CD4-positive, alpha-beta T cell treated with Interleukin-10 for 1 hour (primary cell): ENCODE measurements at regions not wholly inside any gene's neighbourhood (a gene's known extent, or its start where the extent isn't known, plus 50 kb on each side); places are given as distances from the start of the nearest gene placed in this dataset.
"Not testable (repeated sequence)": the region's sequence is repeated elsewhere in the genome, so short reads cannot be mapped to it uniquely, and the experiment has no call there.

Experiments
- DNase-seq: peaks from one replicate; pipeline ENCODE4 v3.0.0-alpha.2; 2020

DNA sequence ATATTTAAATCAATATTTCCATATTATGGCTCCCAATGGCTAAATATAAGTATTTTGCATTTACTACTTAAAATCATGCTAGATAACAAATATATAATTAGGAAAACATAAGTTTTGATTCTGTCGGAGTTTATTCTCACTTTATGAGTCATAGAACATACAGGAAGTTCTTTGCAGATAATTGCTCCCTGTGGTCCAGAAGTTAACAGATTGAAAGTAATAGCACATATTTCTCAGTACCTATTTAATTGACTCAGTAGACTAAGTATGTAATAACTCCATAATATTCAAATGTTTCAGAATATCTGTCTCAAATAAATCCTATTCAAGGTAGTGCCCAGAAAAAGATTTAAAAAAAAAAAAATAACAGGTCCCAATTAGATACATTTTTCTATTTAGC lies 806.0 kb upstream of the ATXN7L3B start:
- no peak for DNase-seq

- no peak for DNase-seq
Measured at GRCh38 chr12:73769337-73769736, 768.3 kb upstream of the ATXN7L3B start.

DNA sequence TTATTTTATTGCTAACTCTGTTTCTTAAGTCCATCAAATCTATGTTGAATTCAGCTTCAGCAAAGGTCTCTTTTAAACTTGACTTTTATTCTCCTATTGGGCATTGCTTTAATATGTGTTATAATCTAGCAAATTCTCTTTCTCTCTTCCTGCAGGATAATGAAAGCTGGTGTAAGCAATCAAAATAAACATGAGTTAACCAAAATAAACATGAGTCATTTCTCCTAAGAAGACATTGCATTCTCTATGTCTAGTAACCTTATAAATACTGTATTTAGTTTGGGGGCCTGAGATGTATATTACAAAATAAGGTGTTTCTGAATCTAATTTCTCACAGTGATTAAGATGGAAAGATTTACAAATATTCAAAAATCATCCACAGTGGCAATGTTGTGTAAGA lies 739.1 kb upstream of the ATXN7L3B start:
- no peak for DNase-seq

DNA sequence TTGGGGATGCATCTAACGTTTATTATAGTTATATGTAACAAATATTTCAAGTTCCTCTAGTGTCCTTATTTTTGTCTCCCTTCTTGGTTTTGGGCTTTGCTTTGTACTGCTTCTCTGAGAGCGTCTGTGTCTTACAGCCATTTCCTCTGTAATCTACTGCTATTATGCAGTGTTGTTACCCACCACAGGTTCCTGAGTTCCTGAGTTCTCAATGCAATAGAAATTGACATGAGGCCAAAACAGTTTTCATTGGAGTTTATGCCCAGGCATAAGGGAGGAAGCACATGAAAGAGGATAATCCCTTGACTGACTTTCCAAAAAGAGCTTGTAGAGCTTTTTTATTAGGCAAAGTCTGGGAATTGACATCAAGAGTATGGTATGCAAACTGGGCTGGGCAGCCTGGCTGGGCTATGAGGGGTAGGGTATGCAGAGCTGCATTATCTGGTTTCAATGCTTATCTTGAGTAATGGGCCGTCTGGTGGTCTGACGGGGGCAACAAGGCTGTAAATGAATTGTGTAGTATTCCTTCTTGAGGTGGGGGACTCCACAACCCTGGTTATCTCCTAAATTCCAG lies 722.5 kb upstream of the ATXN7L3B start:
- no peak for DNase-seq

DNA sequence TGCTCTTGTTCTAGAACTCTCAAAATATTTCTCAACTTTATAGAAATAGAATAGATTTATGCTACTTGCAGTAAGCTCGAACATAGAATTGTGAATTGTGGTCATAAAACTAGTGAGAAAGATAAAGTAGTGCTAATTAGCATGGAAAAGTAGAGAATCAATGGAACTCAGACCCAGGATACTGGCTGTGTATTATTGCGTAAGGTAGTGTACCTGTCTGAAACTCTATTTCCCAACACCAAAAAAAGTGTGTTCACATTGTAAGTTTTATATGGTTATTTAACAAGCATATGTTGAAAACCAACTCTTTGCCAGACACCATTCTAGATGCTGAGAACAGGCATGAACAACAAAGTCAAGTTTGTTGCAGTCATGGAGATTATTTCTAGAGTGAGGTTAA lies 720.5 kb upstream of the ATXN7L3B start:
- DNase-seq = no peak

GRCh38 chr12:73833746-73834145 lies 703.9 kb upstream of the ATXN7L3B start:
- DNase-seq = no peak

- DNase-seq = no peak
Measured at GRCh38 chr12:73841963-73842362, 695.7 kb upstream of the ATXN7L3B start.

DNA sequence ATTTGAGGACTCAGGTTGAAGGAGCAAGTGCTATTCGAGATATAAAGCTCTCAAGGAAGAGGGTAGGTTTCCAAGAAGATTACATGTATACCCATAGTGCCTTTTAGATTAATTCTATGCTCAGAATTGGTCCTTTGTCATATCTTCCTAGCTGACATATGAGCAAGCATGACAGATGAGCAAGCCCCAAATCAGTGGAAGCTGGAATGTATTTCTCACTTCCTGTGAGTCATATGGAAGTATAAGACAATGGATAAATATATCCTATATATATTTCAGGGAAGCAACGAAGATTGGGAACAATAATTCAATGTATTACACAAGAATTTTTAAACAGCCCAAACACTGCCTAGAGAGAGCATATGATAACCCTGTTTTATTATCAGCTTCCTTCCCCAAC lies 674.1 kb upstream of the ATXN7L3B start:
- no peak for DNase-seq

DNA sequence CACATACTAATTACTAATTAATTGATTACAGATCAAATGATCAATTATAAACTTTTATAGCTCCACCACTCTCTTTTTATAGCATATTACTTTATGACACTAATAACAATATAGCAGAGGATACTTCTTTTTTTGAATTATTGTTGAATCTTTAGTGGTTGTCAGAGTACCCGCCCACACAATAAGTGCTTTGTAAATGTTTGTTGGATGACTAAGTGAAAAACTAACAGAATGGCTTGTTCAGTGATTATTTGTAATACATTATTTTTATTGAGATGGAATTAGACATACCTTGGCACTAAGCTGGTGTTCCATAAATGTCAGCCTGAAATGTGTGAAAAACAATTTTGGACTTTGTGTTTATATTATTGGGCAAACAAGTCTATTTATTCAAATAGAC lies 670.5 kb upstream of the ATXN7L3B start:
- no peak for DNase-seq

DNA sequence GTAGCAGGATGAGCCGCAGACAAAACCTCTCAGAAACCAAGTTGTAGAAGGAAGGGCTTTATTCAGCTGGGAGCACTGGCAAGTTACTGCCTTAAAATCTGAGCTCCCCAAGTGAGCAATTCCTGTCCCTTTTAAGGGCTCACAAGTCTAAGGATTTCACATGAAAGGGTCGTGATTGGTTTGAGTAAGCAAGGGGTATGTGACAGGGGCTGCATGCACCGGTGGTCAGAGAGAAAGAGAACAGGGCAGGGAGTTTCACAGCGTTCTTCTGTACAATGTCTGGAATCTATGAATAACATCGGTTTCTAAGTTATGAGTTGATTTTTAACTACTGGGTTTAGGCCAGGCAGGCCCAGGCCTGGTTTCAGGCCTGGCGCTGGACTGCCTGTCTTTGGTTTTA lies 660.3 kb upstream of the ATXN7L3B start:
- DNase-seq = not testable (repeated sequence)

DNA sequence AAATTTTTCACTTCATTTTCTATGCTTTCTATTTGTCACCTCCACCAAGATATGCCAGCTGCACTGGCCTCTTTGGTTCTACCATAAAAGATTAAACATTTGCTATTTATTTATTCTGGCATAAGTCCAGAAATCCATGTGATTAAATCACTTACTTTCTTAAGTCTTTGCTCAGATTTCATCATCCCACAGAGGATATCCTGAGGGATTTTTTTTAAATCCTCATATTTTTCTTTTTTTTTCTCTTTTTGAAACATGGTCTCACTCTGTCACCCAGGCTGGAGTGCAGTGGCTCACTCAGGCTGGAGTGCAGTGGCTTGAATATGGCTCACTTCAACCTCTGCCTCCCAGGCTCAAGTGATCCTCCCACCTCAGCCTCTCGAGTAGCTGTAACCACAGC lies 645.4 kb upstream of the ATXN7L3B start:
- DNase-seq = no peak

- DNase-seq = no peak
Measured at GRCh38 chr12:73898645-73899044, 639.0 kb upstream of the ATXN7L3B start.

- DNase-seq = no peak
Measured at GRCh38 chr12:73902260-73902659, 635.4 kb upstream of the ATXN7L3B start.

- no peak for DNase-seq
Measured at GRCh38 chr12:73906757-73907156, 630.9 kb upstream of the ATXN7L3B start.

DNA sequence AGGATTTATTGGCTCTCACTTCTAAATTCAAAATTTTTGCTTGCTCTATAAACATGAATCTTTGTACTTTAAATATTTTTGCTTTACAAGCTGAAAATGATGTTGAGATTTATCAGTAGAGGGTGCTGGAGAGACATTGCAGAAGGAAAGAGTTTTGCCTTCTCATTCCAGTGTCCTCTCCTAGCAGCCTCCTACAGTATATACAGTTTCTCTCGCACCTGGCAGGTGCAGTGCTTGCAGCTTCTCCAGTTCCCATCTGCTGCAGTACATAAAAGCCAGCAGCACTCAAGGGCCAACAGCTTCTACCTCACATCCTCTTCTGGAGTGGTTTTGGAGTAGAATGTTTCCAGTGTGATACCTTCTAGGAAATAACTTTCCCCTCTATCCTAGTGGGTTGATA lies 601.8 kb upstream of the ATXN7L3B start:
- DNase-seq = no peak

GRCh38 chr12:73947326-73948026 lies 590.2 kb upstream of the ATXN7L3B start:
- DNase-seq = no peak

- no peak for DNase-seq
Measured at GRCh38 chr12:73950507-73950906, 587.1 kb upstream of the ATXN7L3B start.

DNA sequence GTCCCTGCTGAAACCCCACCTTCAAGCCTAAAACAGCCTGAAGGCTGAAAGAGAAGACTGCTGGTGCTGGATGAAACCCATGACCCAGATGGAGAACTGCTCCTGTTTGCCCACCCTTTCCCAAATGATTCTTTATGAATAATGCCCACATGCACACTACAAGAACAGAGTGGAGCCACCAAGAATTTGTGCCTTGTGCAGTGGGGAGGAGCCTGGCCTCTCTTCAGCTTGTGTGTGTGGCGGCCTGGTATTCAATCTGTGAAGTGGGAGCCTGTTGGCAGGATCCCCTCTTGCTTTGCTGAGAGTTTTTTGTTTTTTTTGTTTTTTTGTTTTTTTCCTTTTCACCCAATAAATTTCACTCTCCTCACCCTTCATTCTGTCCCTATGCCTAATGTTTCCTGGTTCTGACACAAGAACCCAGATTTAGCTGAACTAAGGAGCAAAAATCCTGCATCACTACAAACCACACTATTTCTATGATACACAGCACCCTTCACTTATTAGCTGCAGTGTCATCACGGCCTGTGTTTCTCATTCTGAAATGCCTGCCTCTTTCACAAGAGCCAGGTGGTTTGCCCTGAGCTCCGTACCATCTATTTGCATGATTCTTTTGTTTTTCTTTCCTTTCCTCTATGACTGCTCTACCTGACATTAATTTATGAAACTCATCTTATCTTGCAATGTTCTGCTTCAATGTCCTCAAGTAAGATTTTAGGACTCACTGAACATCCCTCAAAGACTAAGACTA lies 585.5 kb upstream of the ATXN7L3B start:
- DNase-seq = no peak

- no peak for DNase-seq
Measured at GRCh38 chr12:73964641-73965040, 573.0 kb upstream of the ATXN7L3B start.

- no peak for DNase-seq
Measured at GRCh38 chr12:73973486-73973885, 564.1 kb upstream of the ATXN7L3B start.

DNA sequence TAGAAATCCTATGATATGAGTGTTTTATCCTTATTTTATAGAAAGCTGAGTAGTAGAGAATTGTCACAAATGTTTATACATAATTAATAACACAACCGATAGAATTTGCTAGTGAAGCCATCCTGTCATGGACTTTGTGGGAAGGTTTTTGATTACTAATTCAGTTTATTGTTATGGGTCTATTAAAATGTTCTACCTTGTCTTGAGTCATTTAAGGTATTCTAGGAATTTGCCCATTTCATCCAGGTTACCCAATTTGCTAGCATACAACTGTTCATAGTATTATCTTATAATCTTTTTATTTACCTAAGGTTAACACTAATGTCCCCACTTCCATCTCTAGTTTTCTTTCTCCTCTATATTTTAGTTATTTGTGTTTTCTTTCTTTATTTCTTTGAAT lies 553.1 kb upstream of the ATXN7L3B start:
- DNase-seq = no peak

GRCh38 chr12:73991138-73991537 lies 546.5 kb upstream of the ATXN7L3B start:
- no peak for DNase-seq

DNA sequence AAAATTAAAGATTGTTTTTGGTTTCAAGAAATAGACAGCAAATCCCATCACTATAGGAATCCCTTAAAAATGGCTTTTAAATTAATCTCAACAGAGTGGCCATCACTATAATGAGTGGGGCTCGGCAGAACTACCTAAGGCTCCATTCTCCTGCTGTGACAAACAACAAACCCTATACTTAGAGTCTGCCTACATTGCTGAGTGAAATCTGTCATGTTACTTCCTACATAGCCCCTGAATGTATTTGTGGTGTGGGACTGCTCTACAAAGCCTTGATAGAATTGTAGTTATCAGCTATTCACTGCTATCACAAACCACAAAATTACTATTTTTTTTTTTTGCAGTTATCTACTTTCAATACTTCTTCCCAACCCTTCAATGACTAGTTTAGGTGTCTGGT lies 538.7 kb upstream of the ATXN7L3B start:
- no peak for DNase-seq

DNA sequence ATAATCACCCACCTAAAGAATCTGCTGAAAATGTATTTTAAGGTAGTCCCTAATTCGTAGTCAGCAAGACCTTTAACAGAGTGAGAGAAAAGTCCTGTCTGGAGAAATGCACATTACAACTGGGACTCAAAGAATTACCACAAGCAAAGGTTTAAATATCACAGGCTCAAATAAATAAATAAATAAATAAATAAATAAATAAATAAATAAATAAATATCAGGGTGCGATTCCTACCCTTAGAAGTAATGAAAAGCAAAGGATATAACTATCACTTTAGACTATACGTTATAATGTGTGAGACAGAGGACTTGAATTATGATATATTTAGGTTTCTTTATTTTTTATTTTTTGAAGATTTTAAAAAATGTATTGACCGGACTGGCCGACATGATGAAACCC lies 522.5 kb upstream of the ATXN7L3B start:
- no peak for DNase-seq
